GM20000 (cell line): ENCODE measurements at regions not wholly inside any gene's neighbourhood (a gene's known extent, or its start where the extent isn't known, plus 50 kb on each side); places are given as distances from the start of the nearest gene placed in this dataset.
A peak's percentile ranks its signal among the peaks of the same experiment; 100 is the strongest.

Experiments
- DNase-seq: peaks from one replicate; pipeline ENCODE4 v3.0.0; 2012; ENCODE audit warnings: low spot score
- TF ChIP-seq, protein P1 (sequence below): IDR thresholded peaks from 2 replicates; pipeline ENCODE4 v1.5.1; 2012; ENCODE audit warnings: mild to moderate bottlenecking, control low read depth; ENCODE audit errors: extremely low read depth, missing control alignments

DNA sequence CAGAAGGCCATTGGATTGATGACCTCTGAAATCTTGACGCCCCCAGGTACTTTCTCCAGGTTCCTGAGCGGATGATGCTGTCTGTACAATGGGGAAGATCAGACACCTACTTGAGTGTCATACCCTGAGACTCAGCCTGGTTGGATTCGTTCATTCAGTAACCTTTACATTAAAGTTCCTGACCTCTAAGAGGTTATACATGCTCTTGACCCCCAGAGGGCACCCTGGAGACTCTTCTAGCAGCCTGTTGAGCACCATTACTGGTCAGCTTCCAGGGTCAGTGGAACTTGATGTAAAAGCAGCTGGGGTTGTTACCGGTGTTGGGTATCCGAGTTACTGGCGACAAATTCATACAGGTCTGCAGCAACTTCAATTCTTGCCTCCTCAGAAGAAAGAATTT, 114.3 kb upstream of the ZNF678 start:
- DNase-seq, result peak; percentile 52
- TF ChIP-seq, protein P1, sequence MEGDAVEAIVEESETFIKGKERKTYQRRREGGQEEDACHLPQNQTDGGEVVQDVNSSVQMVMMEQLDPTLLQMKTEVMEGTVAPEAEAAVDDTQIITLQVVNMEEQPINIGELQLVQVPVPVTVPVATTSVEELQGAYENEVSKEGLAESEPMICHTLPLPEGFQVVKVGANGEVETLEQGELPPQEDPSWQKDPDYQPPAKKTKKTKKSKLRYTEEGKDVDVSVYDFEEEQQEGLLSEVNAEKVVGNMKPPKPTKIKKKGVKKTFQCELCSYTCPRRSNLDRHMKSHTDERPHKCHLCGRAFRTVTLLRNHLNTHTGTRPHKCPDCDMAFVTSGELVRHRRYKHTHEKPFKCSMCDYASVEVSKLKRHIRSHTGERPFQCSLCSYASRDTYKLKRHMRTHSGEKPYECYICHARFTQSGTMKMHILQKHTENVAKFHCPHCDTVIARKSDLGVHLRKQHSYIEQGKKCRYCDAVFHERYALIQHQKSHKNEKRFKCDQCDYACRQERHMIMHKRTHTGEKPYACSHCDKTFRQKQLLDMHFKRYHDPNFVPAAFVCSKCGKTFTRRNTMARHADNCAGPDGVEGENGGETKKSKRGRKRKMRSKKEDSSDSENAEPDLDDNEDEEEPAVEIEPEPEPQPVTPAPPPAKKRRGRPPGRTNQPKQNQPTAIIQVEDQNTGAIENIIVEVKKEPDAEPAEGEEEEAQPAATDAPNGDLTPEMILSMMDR, result no peak

DNA sequence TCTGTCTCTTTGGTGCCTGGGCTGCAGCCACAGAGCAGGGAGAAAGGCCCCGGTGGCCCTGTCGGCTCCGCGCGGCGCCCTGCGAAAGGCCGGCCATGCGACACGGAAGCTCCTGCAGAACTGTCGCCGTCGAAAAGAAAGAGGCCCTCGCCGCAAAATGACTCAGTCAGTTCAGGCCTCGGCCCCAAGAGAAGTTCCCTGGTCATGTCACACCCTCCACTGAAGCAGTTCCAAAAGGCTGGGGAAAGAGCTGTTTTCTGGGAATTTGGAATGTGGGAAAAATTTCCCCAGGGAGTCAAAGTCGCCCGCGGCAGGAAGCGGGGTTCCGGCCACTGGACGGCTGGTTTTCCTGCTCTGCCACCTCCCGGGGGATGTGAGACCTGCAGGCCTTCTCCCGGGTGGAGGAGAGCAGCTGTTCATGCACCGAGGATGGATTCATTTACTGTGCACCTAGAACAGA, 115.8 kb upstream of the ZNF678 start:
- TF ChIP-seq, protein P1, result no peak
- DNase-seq, result no peak

DNA sequence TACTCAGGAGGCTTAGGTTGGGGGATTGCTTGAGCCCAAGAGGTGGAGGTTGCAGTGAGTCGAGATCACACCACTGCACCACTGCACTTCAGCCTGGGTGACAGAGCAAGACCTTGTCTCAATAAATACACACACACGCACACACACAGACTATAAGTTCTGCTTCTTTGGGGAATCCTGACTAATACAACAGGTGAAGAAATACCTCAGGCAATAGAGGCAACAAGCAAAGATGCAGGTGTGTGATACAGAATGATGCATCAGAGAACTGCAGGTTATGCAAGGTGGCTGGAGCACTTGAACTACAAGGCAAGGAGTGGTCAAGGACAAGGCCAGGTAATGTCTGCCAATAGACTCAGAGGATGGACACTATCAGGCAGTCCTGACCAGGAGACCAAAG, 117.6 kb upstream of the ZNF678 start:
- no peak for DNase-seq
- TF ChIP-seq, protein P1, result no peak

DNA sequence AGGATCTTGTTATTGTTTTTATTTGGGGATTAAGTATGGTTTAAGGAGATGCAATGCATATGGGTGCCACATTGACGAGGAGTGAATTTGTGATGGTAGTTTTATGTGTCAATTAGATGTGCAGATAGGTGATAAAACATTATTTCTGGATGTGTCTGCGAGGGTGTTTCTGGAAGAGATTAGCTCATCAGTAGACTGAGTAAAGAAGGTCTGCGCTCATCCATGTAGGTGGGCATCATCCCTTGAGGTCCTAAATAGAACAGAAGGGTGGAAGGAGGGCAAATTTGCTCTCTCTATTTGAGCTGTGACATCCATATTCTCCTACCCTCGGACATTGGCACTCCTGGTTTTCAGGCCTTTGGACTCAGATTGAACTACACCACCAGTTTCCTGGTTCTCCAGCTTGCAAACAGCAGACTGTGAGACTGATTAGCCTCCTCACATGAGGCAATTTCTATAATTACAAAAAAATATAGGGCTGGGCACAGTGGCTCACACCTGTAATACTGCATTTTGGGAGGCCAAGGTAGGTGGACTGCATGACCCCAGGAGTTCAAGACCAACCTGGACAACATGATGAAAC, 118.2 kb upstream of the ZNF678 start:
- DNase-seq, result no peak
- TF ChIP-seq, protein P1, result no peak

DNA sequence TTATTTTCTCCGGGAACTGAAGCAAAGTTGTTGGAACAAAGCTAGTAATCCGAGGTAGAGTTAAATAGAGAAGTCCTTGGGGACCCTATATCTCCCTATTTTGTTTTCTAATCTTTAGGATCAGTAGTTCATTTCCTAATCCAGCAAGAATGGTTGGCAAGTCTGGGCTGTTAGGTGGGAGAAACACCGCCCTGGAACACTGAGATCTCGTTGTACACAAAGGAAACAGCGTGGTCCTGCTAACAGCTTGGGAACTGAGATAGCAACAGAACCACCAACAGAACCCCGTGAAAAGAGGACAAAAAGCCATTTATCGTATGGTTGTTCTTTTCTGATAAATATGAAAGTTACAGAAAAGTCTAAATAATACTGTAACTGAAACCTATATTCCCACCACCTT, 121.9 kb upstream of the CDC42BPA start:
- no peak for DNase-seq
- TF ChIP-seq, protein P1, result no peak

DNA sequence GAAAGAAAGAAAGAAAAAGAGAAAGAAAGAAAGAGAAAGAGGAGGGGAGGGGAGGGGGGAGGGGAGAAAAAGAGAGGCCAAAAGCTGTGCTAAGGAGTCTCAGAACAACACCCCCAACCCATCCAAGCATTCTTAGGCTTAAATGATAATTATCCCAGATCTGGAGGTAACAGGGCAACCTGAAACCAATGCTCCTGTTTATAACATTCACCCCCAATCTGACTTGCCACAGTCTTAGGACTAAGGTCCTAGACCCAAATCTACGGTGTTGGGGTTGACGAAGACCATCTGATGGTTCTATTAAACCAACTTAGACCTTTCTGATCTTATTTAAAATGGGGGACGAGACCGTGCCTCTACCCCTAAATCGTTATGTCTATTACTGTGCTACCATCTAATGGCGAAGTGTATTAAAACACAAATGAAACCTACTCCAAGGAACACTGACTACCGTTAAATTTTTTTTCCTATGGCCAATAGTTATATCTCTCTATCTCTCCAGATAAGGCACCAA, 119.3 kb upstream of the CDC42BPA start:
- DNase-seq, result peak; percentile 27
- TF ChIP-seq, protein P1, result no peak

DNA sequence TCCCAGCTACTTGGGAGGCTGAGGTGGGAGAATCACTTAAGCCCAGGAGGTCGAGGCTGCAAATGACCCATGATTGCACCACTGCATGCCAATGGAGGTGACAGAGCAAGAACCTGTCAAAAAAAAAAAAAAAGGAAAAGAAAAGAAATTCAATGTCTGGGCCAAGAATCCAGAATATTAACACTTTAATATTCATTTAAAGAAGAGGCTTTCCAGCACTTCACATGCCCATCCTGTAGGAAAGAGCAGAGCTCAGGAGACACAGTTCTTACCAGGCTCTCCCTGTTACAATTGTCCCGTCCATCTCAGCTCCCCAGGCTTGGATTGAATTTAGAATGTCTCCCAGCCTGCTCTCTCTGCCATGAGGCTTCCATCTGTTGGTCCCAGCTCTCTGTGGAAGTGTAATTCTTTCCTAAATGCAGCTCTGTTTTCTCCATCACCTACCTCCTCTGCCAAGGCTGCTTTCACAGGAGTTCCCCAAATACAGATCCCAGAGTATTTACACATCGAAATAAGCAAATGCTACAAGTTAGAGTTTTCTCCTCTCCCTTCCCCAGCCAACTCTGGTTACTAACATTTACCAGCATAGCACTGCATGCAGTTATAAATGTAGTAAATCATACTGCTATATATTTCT, 116.6 kb upstream of the CDC42BPA start:
- DNase-seq, result no peak
- TF ChIP-seq, protein P1, result no peak
